HG02870 (cell line): ENCODE measurements at regions not wholly inside any gene's neighbourhood (a gene's known extent, or its start where the extent isn't known, plus 50 kb on each side); places are given as distances from the start of the nearest gene placed in this dataset.

ENCODE experiments used
- ATAC-seq: cut with Tn5 transposase; IDR thresholded peaks from one replicate; pipeline ENCODE4 v1.9.1; 2021; ENCODE audit warnings: mild to moderate bottlenecking, moderate library complexity; ENCODE audit not compliant: unreplicated experiment

DNA sequence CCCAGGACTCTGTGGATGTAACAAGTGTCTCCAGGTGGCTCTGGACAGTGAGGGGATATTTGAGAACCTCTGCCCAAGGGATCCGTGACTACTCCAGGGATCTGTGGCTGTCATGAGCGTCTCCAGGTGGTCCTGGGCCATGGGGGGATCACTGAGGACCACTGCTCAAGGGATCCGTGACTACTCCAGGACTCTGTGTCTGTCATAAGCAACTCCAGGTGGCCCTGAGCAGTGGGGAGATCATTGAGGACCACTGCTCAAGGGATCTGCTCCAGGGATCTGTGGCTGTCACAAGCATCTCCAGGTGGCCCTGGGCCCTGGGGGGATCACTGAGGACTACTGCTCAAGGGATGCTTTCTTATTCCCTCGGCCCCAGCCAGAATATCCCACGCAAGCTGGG, 133.2 kb upstream of the ADARB2 start:
- ATAC-seq: no peak

DNA sequence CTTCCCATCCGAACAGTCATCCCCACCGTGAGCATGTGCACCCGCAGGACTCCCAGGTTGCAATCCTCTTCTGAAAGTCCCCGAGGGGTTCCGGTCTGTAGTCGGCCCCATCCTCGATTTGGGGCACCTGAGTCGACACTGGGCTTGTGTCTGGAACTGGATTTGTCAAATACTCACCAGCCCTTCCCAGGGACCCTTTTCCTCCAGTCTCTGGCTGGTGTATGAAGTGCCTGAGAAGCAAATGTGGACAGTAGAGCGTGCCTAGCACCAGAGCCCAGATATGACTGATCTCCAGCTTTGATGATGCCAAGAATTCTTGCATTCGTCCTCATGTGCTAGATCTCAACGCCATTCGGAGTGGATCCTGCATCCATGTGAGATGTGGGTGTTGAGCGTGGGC, 132.5 kb upstream of the ADARB2 start:
- ATAC-seq: no peak

- ATAC-seq: no peak
These were observed 123.0 kb upstream of the ADARB2 start for GRCh38 chr10:1860351-1860750.

DNA sequence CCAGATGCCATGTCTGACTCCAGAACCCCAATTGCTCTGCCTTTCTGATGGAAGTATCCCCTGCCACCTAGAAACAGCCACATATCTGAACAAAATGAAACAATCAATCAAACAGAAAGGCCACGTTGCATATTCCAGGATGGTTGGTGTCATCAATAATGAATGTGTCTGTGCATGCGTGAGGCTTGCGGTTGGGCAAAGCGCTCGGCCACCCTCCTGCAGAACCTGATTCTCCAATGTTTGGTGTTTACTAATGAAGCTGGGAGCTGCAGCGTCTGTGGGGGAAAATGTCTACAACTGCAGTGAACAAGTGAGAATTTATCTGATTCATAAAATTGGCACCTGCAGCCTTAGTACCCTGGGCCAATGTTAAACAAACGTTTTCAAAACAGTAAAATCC, 121.2 kb upstream of the ADARB2 start:
- ATAC-seq: no peak

DNA sequence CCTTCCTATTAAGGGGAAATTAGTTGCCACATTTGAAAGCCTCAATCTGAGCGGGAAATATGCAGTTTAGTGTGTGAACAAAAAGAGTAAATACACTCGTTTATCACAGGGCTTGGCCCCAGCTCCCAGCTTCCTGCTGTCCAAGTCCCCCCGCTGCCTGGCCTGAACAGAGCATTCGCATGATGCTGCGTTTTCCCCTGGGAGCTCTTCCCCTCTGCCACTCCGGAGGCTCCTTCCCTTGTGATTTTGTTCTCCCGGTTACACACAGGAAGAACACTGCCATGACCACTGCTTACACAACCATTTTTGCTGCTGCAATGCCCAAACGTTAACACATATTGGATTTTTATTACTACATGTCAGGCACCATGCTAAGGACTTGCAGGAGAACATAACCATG, 120.7 kb upstream of the ADARB2 start:
- ATAC-seq: no peak

DNA sequence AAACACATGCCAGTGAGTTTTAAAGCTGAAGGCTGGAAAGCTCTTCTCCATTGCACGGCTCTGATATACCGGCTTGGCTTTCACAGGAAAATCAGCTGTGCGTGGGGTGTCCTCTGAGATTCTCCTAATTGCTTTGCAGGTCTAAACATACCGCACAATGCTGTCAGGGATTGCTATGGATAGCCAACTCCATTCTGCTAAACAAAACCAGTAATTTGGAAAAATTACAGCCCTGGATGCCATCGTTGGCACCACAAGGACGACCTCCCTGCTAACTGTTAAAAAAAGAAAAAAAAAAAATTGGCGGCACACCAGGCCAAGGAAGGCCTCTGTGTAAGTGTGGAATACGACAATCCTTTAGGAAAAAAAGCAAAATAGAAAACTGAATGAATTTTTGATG, 118.6 kb upstream of the ADARB2 start:
- ATAC-seq: no peak

DNA sequence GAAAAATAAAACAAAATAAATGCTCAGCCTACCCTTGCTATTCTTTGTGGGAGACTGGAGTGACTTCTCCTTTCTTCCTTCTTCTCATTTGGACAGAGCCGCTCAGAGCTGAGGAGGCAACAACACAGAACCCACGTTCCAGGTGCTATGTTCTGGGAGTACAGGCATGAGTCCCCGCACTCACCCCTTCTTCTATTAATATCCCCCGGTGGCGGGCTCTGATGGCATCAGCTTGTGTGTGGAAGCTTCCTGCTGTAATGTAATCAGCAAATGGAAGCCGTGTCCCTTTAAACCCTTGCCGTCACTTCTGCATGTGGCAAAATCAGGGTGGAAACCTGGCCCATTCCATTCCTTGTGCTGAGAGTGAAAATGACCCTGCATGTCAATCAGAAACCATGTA, 116.9 kb upstream of the ADARB2 start:
- ATAC-seq: no peak

DNA sequence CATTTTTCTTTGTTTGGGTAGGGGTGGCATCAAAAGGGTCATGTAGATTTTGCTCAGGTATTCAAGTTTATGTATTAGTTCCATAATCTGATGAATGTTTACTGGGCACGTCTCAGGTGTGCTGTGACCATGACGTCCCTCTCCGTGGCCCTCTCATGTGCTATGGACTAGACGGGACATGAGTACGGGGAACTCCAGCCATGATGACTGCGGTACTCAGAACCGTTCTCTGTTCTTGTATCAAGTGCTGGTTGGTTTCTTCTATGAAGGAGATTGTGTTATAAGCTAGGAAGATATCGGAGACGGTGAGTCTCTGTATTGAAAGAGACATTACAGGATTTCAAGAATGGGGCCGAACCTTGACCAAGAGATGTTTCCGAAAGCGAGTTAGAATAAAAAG, 116.5 kb upstream of the ADARB2 start:
- no peak for ATAC-seq

- no peak for ATAC-seq
These were observed 115.5 kb upstream of the ADARB2 start for GRCh38 chr10:1852841-1853240.

DNA sequence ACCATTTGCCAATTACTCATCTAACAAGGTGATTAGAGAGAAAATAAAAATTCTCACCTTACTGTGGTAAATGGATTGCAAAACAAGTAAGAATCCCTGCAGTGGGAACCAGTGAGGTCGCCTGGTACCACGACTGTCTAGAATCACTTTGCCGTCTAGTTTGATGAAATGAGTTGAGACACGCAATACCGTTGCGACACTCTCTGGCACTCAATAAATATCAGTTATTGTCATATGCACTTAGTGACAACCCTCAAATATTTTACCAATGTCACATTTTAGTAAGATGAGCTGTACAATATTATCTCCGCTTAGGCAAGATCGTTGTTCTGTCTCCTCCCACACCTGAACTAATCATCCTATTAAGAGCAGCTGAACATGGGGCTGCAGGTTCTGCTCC, 114.4 kb upstream of the ADARB2 start:
- ATAC-seq: no peak

DNA sequence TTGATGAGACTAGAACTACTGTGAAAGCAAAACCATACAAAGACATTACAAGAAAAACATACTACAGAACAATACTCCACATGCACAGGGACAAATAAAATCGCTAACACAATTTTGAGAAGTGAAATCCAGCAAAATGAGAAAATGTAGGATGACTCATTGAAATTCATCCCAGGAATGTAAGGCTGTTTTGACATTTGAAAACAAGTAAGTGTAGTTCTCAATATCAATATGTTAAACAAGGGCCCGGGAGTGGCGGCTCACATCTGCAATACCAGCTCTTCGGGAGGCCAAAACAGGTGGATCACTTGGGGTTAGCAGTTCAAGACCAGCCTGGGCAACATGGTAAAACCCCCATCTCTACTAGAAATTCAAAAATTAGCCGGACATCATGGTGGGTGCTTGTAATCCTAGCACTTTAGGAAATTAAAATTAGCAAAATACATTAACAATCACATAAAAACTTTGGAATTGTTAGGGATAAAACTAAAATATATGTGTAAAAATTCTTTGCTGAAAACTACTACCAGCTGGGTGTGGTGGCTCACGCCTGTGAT, 113.7 kb upstream of the ADARB2 start:
- no peak for ATAC-seq

GRCh38 chr10:1847361-1847760, 110.0 kb upstream of the ADARB2 start:
- ATAC-seq: no peak

- no peak for ATAC-seq
These were observed 108.7 kb upstream of the ADARB2 start for GRCh38 chr10:1846032-1846431.

GRCh38 chr10:1841759-1842158, 104.4 kb upstream of the ADARB2 start:
- ATAC-seq: no peak

DNA sequence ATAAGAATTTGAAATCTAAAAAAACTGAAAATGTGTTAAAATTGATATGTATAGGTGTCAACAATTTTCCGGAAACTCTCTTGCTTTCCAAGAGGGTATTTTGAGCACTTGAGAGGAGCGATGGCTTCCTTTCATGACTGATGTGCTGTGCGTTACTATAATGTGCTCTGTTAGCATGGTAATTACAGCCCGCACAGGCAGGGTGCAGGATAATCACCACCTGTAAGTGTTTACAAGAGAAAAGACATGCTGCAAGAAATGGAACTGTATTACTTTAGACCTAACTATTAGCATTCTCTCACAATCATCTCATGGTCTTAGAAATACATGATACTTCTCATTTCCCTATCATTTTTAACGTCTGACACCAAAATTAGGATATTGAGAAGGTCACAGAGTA, 92.4 kb upstream of the ADARB2 start:
- no peak for ATAC-seq

DNA sequence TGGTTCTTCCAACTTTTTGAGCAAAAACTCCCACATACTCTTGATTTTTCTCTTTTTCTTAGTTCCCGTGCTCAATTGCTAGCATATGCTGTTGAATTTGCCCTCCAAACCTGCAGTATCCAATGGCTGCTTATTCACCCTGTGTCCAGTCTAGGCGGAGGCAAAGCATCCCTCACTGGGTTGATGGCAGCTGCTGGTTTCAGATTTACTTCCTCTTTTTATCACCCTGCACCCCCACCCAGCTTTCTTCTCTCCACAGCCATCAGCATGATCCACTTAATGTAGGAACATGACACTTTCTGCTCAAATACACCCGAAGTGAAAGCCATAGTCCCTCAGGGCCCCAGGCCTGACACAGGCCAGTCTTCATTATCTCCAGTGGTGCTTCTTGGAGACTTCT, 87.6 kb upstream of the ADARB2 start:
- ATAC-seq: peak; percentile 91

GRCh38 chr10:1814556-1814955, 77.2 kb upstream of the ADARB2 start:
- ATAC-seq: no peak

- no peak for ATAC-seq
These were observed 71.9 kb upstream of the ADARB2 start for GRCh38 chr10:1809139-1809741.

DNA sequence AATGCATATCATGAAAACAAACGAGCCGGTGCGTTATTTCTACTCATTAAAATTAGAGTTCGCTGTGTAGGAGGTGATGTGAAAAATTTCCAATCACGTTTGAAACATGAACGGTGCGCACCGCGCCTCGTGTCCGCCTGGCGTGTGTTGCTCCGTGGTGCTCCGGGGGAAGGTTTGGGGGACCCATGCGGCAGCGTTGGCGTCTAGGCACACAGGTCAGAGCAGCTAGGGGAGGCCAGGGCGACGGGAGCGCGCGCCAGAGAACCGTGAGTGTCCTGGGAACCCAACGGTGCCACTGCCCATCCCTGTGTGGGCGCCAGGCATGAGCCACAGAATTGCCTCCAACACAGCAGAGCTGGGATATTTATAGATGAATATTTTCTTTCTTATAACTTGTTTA, 70.6 kb upstream of the ADARB2 start:
- ATAC-seq: no peak

GRCh38 chr10:1807196-1807595, 69.9 kb upstream of the ADARB2 start:
- ATAC-seq: no peak

DNA sequence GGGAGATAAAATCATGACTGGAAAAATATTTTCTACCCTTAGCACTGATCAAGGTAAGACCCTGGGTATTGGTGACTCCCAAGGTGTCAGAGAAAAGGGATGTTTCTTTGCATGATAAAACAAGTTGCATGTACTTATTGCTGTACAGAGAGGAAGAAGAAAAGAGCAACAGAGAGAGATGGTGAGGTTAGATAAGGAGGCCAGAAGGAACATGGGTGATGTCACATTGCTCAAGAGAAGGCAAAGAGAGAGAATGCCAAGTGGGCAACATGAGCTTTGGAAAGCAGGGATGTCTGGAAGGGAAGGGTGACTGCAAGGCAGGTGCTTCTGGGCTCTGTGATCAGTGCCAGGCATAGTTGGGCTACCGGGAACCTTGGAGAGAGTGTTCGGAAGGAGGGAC, 65.1 kb upstream of the ADARB2 start:
- ATAC-seq: no peak

DNA sequence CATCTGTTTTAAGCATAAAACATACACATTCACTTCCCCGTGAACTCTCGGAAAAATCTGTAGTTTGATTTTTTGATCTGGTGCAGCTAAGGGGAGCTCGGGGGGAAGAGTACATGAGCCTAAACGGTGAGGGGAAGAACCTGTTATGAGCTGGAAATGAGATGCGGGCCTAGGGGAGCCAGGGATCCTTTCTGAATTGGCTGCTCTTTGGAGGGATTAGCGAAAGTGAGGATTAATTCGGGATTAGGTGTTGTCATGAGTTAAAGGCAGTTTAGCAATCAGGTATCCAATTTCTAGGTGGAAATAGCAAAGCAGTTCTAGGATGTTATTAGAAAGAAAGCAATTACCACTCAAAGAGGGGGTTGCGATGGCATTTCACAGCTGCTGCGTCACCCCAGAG, 51.1 kb upstream of the ADARB2 start:
- no peak for ATAC-seq
